H1 (cell line): ENCODE measurements at regions not wholly inside any gene's neighbourhood (a gene's known extent, or its start where the extent isn't known, plus 50 kb on each side); places are given as distances from the start of the nearest gene placed in this dataset.

Experiments
- CTCF ChIA-PET: fragments of 300-600 bp; sonication (Branson Sonifier 250); formaldehyde crosslinking; loops from one replicate; lab custom pipeline; 2021; ENCODE audit not compliant: partially characterized antibody; lab: Charles Lee
- POLR2A ChIA-PET: fragments of 300-600 bp; sonication (Branson Sonifier 250); formaldehyde crosslinking; loops from one replicate; lab custom pipeline; 2021; ENCODE audit warnings: inconsistent platforms; ENCODE audit not compliant: partially characterized antibody; lab: Charles Lee
- DNase-seq, 2 experiments: peaks; one replicate each; pipeline versions ENCODE4 v3.0.0 to v3.0.0-alpha.2; 2010 to 2022; ENCODE audit warnings: low spot score in 2 of 2, low read depth in 1 of 2, mixed read lengths in 1 of 2
- FAIRE-seq: peaks from 2 replicates; lab custom pipeline; 2011; peaks lifted over from hg19 to GRCh38; lab: Jason Lieb, UNC
- H2AFZ ChIP-seq: 2 replicates; pipeline ENCODE4 v1.8.1; 2012; ENCODE audit warnings: low read length, inconsistent platforms
- H2AK5ac ChIP-seq: 2 replicates; pipeline ENCODE4 v1.6.1; 2013; ENCODE audit warnings: low read depth, low read length
- H2BK120ac ChIP-seq: replicated peaks from 2 replicates; pipeline ENCODE3; 2013; ENCODE audit warnings: low read depth, low read length, inconsistent platforms
- H2BK12ac ChIP-seq: 2 replicates; pipeline ENCODE4 v1.6.1; 2013; ENCODE audit warnings: low read depth, low read length
- H2BK15ac ChIP-seq: 2 replicates; pipeline ENCODE4 v1.6.1; 2013; ENCODE audit warnings: low read length
- H2BK20ac ChIP-seq: 2 replicates; pipeline ENCODE4 v1.6.1; 2013; ENCODE audit warnings: low read length
- H2BK5ac ChIP-seq: 2 replicates; pipeline ENCODE4 v1.6.1; 2013; ENCODE audit warnings: low read depth, low read length
- H3K14ac ChIP-seq: 2 replicates; pipeline ENCODE4 v1.6.1; 2013; ENCODE audit warnings: inconsistent platforms; ENCODE audit not compliant: insufficient read length
- H3K18ac ChIP-seq: 2 replicates; pipeline ENCODE4 v1.6.1; 2013; ENCODE audit warnings: low read length; ENCODE audit errors: extremely low read depth
- H3K23ac ChIP-seq: 2 replicates; pipeline ENCODE4 v1.6.1; 2013; ENCODE audit warnings: inconsistent platforms; ENCODE audit not compliant: insufficient read length
- H3K23me2 ChIP-seq: 2 replicates; pipeline ENCODE4 v1.6.1; 2013; ENCODE audit warnings: low read depth, low read length
- H3K27ac ChIP-seq: 2 replicates; pipeline ENCODE4 v1.6.1; 2011; ENCODE audit warnings: low read depth, low read length, inconsistent platforms
- H3K27me3 ChIP-seq, 4 experiments: replicated peaks in 1 of 4; 1 replicate in 1 of 4; 2 replicates in 3 of 4; pipeline versions ENCODE4 v1.6.1 to v1.8.1; 2011 to 2013; ENCODE audit warnings: low read length in 3 of 4, mild to moderate bottlenecking in 3 of 4, inconsistent platforms in 2 of 4, mixed read lengths in 2 of 4, moderate library complexity in 1 of 4; ENCODE audit not compliant: control insufficient read depth in 3 of 4, insufficient read depth in 3 of 4; ENCODE audit errors: extremely low read depth in 1 of 4
- H3K36me3 ChIP-seq, 4 experiments: 2 replicates each; pipeline versions ENCODE4 v1.6.1 to v1.8.1; 2011 to 2013; ENCODE audit warnings: mild to moderate bottlenecking in 4 of 4, low read length in 3 of 4, moderate library complexity in 2 of 4, control low read depth in 1 of 4, inconsistent platforms in 1 of 4; ENCODE audit not compliant: insufficient read depth in 4 of 4, control insufficient read depth in 2 of 4
- H3K4ac ChIP-seq: replicated peaks from 2 replicates; pipeline ENCODE3; 2013; ENCODE audit warnings: low read length, low read depth, mixed read lengths, inconsistent platforms; ENCODE audit not compliant: insufficient read length
- H3K4me1 ChIP-seq, 4 experiments: replicated peaks in 1 of 4; 1 replicate in 1 of 4; 2 replicates in 3 of 4; pipeline versions ENCODE4 v1.6.1 to v1.8.1; 2011 to 2013; ENCODE audit warnings: low read length in 3 of 4, inconsistent platforms in 2 of 4, mixed read lengths in 1 of 4; ENCODE audit not compliant: insufficient read depth in 4 of 4, control insufficient read depth in 3 of 4
- H3K4me2 ChIP-seq, 2 experiments: 2 replicates each; pipeline versions ENCODE4 v1.6.1 to v1.8.1; 2011 to 2013; ENCODE audit warnings: low read depth in 2 of 2, low read length in 2 of 2, control low read depth in 1 of 2, inconsistent platforms in 1 of 2, mild to moderate bottlenecking in 1 of 2; ENCODE audit not compliant: insufficient read depth in 1 of 2
- H3K4me3 ChIP-seq, 4 experiments: fragments of 200-600, 300-600 bp in 1 of 4; sonication (generic), shearing (Covaris generic), sonication (Bioruptor Twin) in 1 of 4; 2 replicates each; pipeline versions ENCODE4 v1.5.1 to v1.8.1; 2011 to 2016; ENCODE audit warnings: low read length in 4 of 4, low read depth in 3 of 4, control low read depth in 2 of 4, inconsistent platforms in 2 of 4, mild to moderate bottlenecking in 2 of 4, mixed read lengths in 1 of 4, moderate library complexity in 1 of 4; ENCODE audit not compliant: insufficient read depth in 2 of 4; ENCODE audit errors: extremely low read depth in 1 of 4
- H3K56ac ChIP-seq: replicated peaks from 2 replicates; pipeline ENCODE3; 2013; ENCODE audit warnings: low read depth, mild to moderate bottlenecking, mixed read lengths, low read length, inconsistent platforms; ENCODE audit not compliant: insufficient read length
- H3K79me1 ChIP-seq: 2 replicates; pipeline ENCODE4 v1.6.1; 2013; ENCODE audit warnings: low read depth, low read length, control low read depth
- H3K79me2 ChIP-seq, 2 experiments: 2 replicates each; pipeline versions ENCODE4 v1.6.1 to v1.8.1; 2012 to 2013; ENCODE audit warnings: low read length in 2 of 2, mild to moderate bottlenecking in 2 of 2, inconsistent platforms in 1 of 2; ENCODE audit not compliant: insufficient read depth in 2 of 2, control insufficient read depth in 1 of 2
- H3K9ac ChIP-seq, 4 experiments: replicated peaks in 1 of 4; 1 replicate in 1 of 4; 2 replicates in 3 of 4; pipeline versions ENCODE4 v1.6.1 to v1.8.1; 2011 to 2013; ENCODE audit warnings: low read depth in 3 of 4, low read length in 3 of 4, control low read depth in 2 of 4, mild to moderate bottlenecking in 2 of 4, moderate library complexity in 2 of 4, inconsistent platforms in 1 of 4; ENCODE audit errors: extremely low read depth in 1 of 4
- H3K9me3 ChIP-seq, 2 experiments: 2 replicates each; pipeline versions ENCODE4 v1.6.1 to v1.8.1; 2012 to 2013; ENCODE audit warnings: mild to moderate bottlenecking in 2 of 2, moderate library complexity in 2 of 2, control low read depth in 1 of 2, inconsistent platforms in 1 of 2, low read depth in 1 of 2, low read length in 1 of 2, mixed read lengths in 1 of 2; ENCODE audit not compliant: insufficient read depth in 2 of 2
- H4K20me1 ChIP-seq, 2 experiments: replicated peaks in 1 of 2; 2 replicates each; pipeline versions ENCODE3 to v1.8.1; 2011 to 2013; ENCODE audit warnings: inconsistent platforms in 2 of 2, low read length in 2 of 2, mild to moderate bottlenecking in 1 of 2; ENCODE audit not compliant: insufficient read depth in 2 of 2, control insufficient read depth in 1 of 2
- H4K5ac ChIP-seq: 2 replicates; pipeline ENCODE4 v1.6.1; 2013; ENCODE audit warnings: low read length, low read depth, mixed read lengths, inconsistent platforms; ENCODE audit not compliant: insufficient read length
- H4K8ac ChIP-seq: 2 replicates; pipeline ENCODE4 v1.8.0; 2013; ENCODE audit warnings: mild to moderate bottlenecking, moderate library complexity, low read length, inconsistent platforms; ENCODE audit not compliant: insufficient read depth; ENCODE audit errors: extremely low read depth
- H4K91ac ChIP-seq: replicated peaks from 2 replicates; pipeline ENCODE3; 2013; ENCODE audit warnings: low read length, mixed read lengths, inconsistent platforms; ENCODE audit not compliant: insufficient read length
- CHD2 ChIP-seq: IDR thresholded peaks from 2 replicates; pipeline ENCODE4 v1.6.1; 2012; ENCODE audit warnings: low read length, improper control_type of control experiment
- EGR1 ChIP-seq: IDR thresholded peaks from 2 replicates; pipeline ENCODE4 v1.6.1; 2011; ENCODE audit warnings: low read depth, low read length, borderline replicate concordance
- EP300 ChIP-seq, 2 experiments: IDR thresholded peaks; 1 replicate in 1 of 2; 2 replicates in 1 of 2; pipeline ENCODE4 v1.6.1; 2011 to 2012; ENCODE audit warnings: low read depth in 2 of 2, low read length in 2 of 2, mild to moderate bottlenecking in 2 of 2, borderline replicate concordance in 1 of 2, inconsistent platforms in 1 of 2, moderate library complexity in 1 of 2
- PHF8 ChIP-seq: fragments of 200-600 bp; sonication (generic); conservative IDR thresholded peaks from 2 replicates; pipeline ENCODE4 v1.7.1; 2012; ENCODE audit warnings: low read depth, mild to moderate bottlenecking, inconsistent platforms, low read length, moderate library complexity
- POU5F1 ChIP-seq: IDR thresholded peaks from 2 replicates; pipeline ENCODE4 v1.6.1; 2011; ENCODE audit warnings: low read depth, mild to moderate bottlenecking, low read length, moderate library complexity
- RBBP5 ChIP-seq: IDR thresholded peaks from 2 replicates; pipeline ENCODE4 v1.7.1; 2012; ENCODE audit warnings: low read depth, mild to moderate bottlenecking, inconsistent platforms, low read length, moderate library complexity, borderline replicate concordance
- RXRA ChIP-seq: IDR thresholded peaks from 2 replicates; pipeline ENCODE4 v1.6.1; 2011; ENCODE audit warnings: low read depth, mild to moderate bottlenecking, low read length, moderate library complexity; ENCODE audit not compliant: insufficient read depth
- SAP30 ChIP-seq: fragments of 300-600 bp; sonication (generic); IDR thresholded peaks from 2 replicates; pipeline ENCODE4 v1.7.1; 2012; ENCODE audit warnings: low read length, moderate library complexity, mild to moderate bottlenecking, inconsistent platforms; ENCODE audit not compliant: insufficient read depth, insufficient replicate concordance
- SIX5 ChIP-seq: IDR thresholded peaks from 2 replicates; pipeline ENCODE4 v1.6.1; 2011; ENCODE audit warnings: mild to moderate bottlenecking, low read depth, low read length
- SP2 ChIP-seq: IDR thresholded peaks from 2 replicates; pipeline ENCODE4 v1.6.1; 2012; ENCODE audit warnings: mild to moderate bottlenecking, low read length, inconsistent platforms
- ZNF274 ChIP-seq: IDR thresholded peaks from 2 replicates; pipeline ENCODE4 v1.7.0; 2012; ENCODE audit warnings: low read length, borderline replicate concordance; ENCODE audit errors: extremely low read depth

GRCh38 chrX:124240422-124240821, 92.0 kb upstream of the TEX13D start:
- Histone ChIP-seq H4K20me1 (no peaks in the 10 kb centered on the region), H2BK15ac (no peak overlapping the region), H2BK12ac (no peak overlapping the region), H3K27ac (no peak overlapping the region), H4K5ac (no peak overlapping the region), H2BK120ac (no peak overlapping the region), H3K9ac (no peak overlapping the region), H3K4ac (no peak overlapping the region), H3K79me2 (no peaks in the 10 kb centered on the region), H3K18ac (no peak overlapping the region), H2AK5ac (no peak overlapping the region), H3K4me3 (no peak overlapping the region), H3K56ac (no peak overlapping the region), H3K27me3 (no peaks in the 10 kb centered on the region), H3K36me3 (no peaks in the 10 kb centered on the region), H3K9me3 (no peaks in the 10 kb centered on the region), H2BK5ac (no peak overlapping the region), H3K23me2 (no peaks in the 10 kb centered on the region), H2AFZ (no peak overlapping the region), H2BK20ac (no peak overlapping the region), H3K79me1 (no peaks in the 10 kb centered on the region), H3K4me1 (no peaks in the 10 kb centered on the region), H3K4me2 (no peak overlapping the region), H3K23ac (no peak overlapping the region), H3K14ac (no peak overlapping the region), H4K91ac (no peak overlapping the region)
- FAIRE-seq (no peak), DNase-seq (no peak)
- ChIA-PET CTCF (interaction anchor here (1.6 kb wide), 1 partner anchor 11 kb away, joined by 6 read pairs; no protein-coding TSS in a partner anchor), POLR2A (no interaction called here)
- TF ChIP-seq PHF8 (no peak), RBBP5 (no peak), SAP30 (no peak), ZNF274 (no peak), CHD2 (no peak), EP300 (IDR thresholded peaks at IDR 0.05; ENCODE audit: borderline replicate concordance in 1 of 2, low read depth in 2 of 2, low read length in 2 of 2) (no peak), SP2 (no peak), RXRA (no peak), SIX5 (no peak), POU5F1 (no peak), EGR1 (no peak)
- TF ChIP-seq, all 59 proteins: peak for 0
- no peak overlapping the region for H4K8ac ChIP-seq
